OCI-LY3 (cell line): ENCODE measurements at regions not wholly inside any gene's neighbourhood (a gene's known extent, or its start where the extent isn't known, plus 50 kb on each side); places are given as distances from the start of the nearest gene placed in this dataset.

Source experiments
- EZH2phosphoT487 ChIP-seq: fragments of 200-600 bp; shearing (Covaris generic); IDR thresholded peaks from 2 replicates; pipeline ENCODE4 v1.6.1; 2018; ENCODE audit warnings: antibody characterized with exemption, mixed run types, low read depth
- TF ChIP-seq, protein P1 (sequence below): fragments of 200-600, 300-600 bp; sonication (generic); IDR thresholded peaks from 2 replicates; pipeline ENCODE4 v1.5.1; 2014; ENCODE audit warnings: antibody characterized with exemption, low read length, low read depth

DNA sequence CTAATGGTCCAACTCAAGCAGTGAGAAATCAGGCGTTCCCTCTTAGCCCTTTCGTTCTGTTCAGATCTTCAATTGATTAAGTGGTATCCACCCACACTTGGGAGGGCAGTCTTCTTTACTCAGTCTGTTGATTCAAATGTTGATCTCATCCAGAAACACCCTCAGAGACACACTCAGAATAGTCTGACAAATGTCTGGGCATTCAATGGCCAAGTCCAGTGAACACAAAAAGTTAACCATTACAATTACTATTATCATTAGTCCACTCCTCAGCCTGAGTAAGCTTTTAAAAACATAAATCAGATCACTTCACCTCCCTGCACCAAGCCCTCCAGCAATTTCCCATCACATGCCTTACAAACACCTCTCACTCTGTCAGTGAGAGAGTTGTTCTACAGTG, 423.2 kb downstream of the RFPL4B start:
- TF ChIP-seq, protein P1, sequence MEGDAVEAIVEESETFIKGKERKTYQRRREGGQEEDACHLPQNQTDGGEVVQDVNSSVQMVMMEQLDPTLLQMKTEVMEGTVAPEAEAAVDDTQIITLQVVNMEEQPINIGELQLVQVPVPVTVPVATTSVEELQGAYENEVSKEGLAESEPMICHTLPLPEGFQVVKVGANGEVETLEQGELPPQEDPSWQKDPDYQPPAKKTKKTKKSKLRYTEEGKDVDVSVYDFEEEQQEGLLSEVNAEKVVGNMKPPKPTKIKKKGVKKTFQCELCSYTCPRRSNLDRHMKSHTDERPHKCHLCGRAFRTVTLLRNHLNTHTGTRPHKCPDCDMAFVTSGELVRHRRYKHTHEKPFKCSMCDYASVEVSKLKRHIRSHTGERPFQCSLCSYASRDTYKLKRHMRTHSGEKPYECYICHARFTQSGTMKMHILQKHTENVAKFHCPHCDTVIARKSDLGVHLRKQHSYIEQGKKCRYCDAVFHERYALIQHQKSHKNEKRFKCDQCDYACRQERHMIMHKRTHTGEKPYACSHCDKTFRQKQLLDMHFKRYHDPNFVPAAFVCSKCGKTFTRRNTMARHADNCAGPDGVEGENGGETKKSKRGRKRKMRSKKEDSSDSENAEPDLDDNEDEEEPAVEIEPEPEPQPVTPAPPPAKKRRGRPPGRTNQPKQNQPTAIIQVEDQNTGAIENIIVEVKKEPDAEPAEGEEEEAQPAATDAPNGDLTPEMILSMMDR, result no peak
- no peak for TF ChIP-seq EZH2phosphoT487
